ENCODE measurements at regions not wholly inside any gene's neighbourhood (a gene's known extent, or its start where the extent isn't known, plus 50 kb on each side); places are given as distances from the start of the nearest gene placed in this dataset.

DNA sequence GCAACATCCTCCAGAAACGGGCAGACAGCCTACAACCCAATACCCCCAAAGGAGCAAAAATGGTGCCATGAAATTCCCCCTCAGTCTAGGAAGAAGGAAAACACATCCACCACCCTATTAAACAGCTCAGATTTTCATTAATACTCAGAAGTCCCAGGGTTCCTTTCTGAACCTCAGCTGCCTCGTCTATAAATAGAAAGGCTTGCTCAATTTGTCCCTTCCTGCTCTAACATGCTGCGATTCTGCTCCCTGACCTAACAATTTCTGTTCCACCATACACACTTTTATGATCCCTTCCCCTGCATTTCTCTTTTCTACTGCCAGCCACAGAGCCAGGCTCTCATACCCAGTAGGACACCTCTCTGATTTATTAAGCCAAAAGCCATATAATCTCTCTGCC lies 68.1 kb downstream of the MTERF1 start:
- no peaks in the 10 kb centered on the region for H3K36me3 ChIP-seq (ENCODE audit: control insufficient read depth, insufficient read depth, low read length)
- TF ChIP-seq, protein P1, sequence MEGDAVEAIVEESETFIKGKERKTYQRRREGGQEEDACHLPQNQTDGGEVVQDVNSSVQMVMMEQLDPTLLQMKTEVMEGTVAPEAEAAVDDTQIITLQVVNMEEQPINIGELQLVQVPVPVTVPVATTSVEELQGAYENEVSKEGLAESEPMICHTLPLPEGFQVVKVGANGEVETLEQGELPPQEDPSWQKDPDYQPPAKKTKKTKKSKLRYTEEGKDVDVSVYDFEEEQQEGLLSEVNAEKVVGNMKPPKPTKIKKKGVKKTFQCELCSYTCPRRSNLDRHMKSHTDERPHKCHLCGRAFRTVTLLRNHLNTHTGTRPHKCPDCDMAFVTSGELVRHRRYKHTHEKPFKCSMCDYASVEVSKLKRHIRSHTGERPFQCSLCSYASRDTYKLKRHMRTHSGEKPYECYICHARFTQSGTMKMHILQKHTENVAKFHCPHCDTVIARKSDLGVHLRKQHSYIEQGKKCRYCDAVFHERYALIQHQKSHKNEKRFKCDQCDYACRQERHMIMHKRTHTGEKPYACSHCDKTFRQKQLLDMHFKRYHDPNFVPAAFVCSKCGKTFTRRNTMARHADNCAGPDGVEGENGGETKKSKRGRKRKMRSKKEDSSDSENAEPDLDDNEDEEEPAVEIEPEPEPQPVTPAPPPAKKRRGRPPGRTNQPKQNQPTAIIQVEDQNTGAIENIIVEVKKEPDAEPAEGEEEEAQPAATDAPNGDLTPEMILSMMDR (IDR thresholded peaks at IDR 0.05; ENCODE audit: insufficient read depth, low read length, severe bottlenecking), result no peak
- no peaks in the 10 kb centered on the region for H3K27me3 ChIP-seq (ENCODE audit: control insufficient read depth, insufficient read depth, low read length)
- DNase-seq (ENCODE audit: low read depth) (no peak), FAIRE-seq (no peak)
- H3K4me3 ChIP-seq (ENCODE audit: low read depth, low read length), result no peak overlapping the region

DNA sequence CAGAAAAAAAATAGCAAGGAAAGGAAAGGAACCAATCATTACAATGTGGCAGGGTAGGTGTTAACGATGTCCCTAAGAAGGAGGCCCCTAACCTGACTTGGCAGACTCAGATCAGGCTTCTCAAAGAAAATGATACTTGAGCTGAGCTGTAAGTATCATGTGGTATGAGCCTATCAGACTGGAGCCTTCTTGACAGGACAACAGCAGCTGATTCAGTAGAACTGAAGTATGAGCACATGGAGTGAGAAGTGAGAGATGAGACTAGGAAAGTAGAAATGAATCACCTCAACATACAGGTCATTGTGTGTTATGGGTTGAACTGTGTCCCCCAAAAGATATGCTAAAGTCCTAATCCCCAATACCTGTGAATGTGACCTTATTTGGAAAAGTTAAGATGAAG lies 66.3 kb downstream of the MTERF1 start:
- TF ChIP-seq, protein P1 (IDR thresholded peaks at IDR 0.05; ENCODE audit: insufficient read depth, low read length, severe bottlenecking), result no peak
- no peak for FAIRE-seq
- Histone ChIP-seq H3K4me3 (ENCODE audit: low read depth, low read length) (no peak overlapping the region), H3K27me3 (ENCODE audit: control insufficient read depth, insufficient read depth, low read length) (no peaks in the 10 kb centered on the region), H3K36me3 (ENCODE audit: control insufficient read depth, insufficient read depth, low read length) (no peaks in the 10 kb centered on the region)
- DNase-seq (ENCODE audit: low read depth), result no peak
